NCI-H2227 (cell line): ENCODE measurements at regions not wholly inside any gene's neighbourhood (a gene's known extent, or its start where the extent isn't known, plus 50 kb on each side); places are given as distances from the start of the nearest gene placed in this dataset.

ENCODE experiments used
- DNase-seq: peaks from one replicate; lab custom pipeline; 2025; ENCODE audit not compliant: unreplicated experiment; lab: John Stamatoyannopoulos, UW

- DNase-seq: no peak
Observed at GRCh38 chr15:70314688-70315087, 217.0 kb upstream of the TLE3 start.

DNA sequence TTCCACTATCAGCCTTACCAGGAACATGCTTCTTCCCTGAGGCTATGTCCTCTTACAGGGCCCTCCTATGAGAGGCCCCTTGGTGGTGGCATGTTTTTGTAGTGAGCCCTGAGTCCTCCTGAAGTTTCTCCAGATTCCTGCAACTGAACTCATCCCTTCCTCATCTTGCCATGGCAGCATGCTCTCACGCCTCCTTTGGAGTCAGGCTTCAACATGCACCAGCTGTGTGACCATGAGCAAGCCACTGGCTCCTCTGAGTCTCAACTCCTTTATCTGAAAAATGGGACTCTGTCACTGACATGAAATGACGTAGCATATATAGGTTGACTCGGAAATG is 216.3 kb upstream of the TLE3 start:
- no peak for DNase-seq

DNA sequence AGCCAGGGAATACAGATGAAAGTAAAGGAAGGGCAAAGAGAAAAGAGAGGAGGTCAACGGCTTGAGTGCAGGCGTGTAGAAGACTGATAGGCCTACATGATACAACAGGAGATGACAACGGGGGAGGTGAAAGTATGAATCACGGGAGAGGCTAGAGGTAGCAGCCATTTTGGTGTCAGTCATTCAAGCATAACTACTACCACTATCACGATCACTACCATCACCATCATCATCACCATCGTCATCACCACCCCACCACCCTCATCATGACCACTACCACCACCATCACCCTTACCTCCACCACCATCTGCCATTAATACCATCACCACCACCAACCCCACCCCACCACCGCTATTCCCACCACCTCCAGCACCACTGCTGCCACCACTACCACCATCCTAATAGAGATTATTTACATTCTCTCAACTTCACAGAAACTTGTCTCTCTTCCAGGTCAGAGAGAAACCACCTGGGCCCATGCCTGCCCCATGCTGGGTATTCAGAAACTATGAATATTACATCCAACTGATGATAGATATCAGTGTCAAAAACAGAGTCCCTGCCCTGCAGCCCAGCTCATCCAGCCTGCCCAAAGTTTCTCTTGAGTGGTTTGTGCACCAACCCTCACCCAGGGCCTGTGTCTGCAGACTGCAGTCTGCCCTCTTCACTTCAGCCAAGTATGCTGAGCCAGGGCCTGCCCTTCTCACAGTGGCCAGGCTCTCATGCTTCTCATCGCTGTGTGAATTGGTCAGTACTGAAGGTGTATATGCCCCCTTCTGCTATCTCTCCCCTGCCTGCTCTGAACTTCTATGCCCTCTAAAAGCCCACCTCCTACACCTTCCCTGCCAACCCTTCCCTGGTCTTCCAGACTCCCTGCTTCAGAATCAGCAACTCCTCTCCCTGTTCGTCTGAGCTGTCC is 215.6 kb upstream of the TLE3 start:
- no peak for DNase-seq

- DNase-seq: no peak
Observed at GRCh38 chr15:70311821-70312220, 214.1 kb upstream of the TLE3 start.

GRCh38 chr15:70309716-70310115 is 212.0 kb upstream of the TLE3 start:
- DNase-seq: no peak

DNA sequence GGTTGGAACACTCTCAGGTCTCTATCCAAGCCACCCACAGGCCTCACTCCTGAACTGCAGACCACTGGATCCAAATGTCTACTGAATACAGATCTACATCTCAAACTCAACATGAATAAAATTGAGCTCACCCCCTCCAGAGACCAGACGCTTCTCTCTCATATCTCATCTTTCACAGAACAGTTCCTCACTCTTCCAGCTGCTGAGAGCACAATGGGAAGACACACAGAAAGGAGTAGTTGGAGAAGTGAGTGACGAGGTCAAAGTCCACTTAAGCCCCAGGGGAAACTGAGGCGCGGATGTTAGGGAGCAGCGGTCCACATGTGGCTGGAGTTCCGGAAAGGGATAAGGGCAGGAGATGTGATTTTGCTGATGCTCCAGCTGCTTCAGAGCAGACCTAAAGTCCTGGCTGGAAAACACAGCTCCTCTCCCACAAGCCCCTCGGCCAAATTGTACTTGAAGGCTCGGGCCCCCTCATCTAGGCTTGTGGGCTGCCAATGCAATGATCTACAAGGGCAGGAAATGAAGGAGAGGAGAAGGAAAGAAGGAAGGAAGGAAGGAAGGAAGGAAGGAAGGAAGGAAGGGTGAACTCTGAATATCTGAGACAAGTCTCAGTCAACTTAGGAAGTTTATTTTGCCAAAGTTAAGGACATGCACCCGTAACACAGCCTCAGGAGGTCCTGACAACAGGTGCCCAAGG is 211.2 kb upstream of the TLE3 start:
- DNase-seq: no peak

DNA sequence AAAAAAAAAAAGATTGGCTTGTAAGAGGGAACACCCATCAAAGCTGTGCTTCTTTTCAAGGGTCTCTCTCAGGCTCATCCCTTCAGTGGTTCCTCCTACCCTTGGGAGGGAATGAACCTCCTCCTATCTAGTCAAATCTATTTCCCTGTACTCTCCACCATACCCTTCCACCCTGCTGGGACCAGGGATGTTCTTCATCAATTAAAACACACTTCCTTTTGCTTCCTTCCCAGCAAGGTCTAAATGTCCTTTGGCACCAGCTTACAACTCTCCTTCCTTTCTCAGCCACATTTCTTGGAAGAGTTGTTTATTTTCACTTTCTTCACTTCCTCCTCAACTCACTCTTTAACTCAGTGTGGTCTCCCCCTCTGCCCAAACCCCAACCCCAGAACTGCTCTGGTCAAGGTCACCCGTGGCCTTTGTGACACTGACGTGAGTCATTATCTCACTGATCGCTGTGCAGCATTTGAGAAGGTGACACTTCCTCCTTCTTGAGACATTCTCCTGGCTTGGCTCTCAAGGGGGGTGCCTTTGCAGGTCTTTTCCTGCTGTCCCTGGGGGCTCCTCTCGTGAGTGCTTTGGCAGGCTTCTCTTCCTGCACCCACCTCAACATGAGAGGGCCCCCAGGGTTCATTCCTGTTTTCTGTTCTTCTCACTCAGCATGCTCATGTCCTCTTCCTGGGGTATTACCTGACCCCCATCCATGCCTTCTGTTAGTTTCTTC is 210.5 kb upstream of the TLE3 start:
- DNase-seq: no peak

GRCh38 chr15:70306582-70306981 is 208.9 kb upstream of the TLE3 start:
- DNase-seq: no peak

- DNase-seq: no peak
Observed at GRCh38 chr15:70306081-70306480, 208.4 kb upstream of the TLE3 start.

DNA sequence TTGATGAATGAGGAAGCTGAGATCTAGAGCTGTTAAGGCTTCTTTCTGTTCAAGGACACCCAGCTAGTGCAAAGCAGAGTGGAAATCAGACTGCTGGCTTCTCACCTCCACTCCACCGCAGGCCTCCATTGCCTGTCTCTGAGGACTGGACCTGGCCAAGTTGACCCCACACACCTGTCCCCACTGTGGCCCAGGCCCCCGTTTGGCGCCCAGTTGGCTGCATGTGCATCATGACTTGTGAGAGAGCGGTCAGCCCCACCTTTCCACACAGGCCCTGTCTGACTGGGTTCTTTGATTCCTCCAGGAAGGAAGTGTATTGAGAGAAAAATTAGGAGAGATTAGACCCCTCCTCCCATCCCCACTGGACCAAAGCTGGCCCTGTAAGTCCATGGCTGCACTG is 206.3 kb upstream of the TLE3 start:
- DNase-seq: no peak

- DNase-seq: no peak
Observed at GRCh38 chr15:70302360-70302759, 204.6 kb upstream of the TLE3 start.

DNA sequence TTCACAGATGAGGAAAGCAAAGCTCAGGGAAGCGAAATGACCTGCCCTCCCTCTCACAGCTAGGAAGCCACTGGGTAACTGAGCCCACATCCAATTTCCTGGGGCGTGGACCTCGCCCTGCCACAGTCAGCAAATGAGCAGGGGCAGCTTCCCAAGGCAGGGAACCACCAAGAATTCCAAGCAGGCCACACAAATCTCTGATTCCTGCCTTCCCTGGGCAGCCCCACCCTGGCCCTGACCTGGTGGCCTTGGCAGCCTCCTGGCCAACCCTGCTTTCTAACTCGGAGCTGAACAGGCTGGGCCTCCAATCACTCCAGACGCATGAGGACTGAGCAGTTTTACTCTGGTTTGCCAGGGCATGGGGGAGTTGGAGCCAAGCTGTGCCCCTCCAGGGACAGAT is 203.7 kb upstream of the TLE3 start:
- DNase-seq: no peak

- DNase-seq: no peak
Observed at GRCh38 chr15:70299931-70300869, 202.5 kb upstream of the TLE3 start.

DNA sequence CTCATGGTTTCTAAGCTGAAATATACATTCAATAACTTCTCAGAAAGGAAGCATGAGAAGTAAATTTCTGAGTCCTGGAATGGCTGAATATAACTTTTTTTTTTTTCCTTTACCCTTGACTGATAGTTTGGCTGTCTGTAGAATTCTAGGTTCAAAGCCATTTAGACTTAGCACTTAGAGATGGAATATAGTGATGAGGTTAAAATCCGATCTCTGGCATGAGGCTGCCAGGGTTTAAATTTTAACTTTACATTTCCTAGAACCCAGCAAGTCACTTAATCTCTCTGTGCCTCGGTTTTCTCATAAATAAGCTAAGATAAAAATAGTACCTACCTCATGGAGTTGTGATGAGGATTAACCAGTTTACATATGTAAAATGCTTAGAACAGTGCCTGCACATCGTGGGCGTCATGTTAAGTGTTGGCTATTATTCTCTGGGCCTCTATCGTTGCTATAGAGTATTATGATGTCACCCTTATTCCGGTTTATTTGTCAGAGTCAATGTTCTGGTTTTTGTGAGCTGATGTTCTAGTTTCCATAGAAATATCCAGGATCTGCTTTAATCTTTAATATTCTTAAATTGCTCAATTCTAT is 199.8 kb upstream of the TLE3 start:
- no peak for DNase-seq

DNA sequence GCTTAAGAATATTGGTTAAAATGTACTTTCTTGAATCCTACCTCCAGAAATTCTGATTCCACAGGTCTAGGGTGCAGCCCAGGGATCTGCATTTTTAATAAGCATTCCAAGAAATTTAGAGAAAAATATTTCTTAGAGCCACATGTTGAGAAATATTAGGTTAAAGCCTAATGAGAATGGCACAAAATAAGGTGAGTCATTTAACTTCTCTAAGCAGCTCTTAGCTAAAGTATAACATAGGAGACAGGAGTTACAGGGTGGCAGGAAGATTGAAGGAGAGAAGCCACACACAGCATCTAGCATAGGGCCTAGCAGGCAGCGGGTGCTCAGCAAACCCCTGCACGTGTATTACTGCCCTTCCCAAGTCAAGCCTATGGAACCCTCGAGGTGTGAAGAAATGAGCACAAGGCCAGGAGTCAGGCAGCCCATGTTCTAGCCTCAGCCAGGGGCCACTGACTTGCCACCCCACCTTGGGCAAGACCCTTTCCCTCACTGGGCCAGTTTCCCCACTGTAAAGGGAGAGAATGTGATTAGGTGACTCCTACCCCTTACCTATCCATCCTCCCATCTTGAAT is 197.1 kb upstream of the TLE3 start:
- no peak for DNase-seq

DNA sequence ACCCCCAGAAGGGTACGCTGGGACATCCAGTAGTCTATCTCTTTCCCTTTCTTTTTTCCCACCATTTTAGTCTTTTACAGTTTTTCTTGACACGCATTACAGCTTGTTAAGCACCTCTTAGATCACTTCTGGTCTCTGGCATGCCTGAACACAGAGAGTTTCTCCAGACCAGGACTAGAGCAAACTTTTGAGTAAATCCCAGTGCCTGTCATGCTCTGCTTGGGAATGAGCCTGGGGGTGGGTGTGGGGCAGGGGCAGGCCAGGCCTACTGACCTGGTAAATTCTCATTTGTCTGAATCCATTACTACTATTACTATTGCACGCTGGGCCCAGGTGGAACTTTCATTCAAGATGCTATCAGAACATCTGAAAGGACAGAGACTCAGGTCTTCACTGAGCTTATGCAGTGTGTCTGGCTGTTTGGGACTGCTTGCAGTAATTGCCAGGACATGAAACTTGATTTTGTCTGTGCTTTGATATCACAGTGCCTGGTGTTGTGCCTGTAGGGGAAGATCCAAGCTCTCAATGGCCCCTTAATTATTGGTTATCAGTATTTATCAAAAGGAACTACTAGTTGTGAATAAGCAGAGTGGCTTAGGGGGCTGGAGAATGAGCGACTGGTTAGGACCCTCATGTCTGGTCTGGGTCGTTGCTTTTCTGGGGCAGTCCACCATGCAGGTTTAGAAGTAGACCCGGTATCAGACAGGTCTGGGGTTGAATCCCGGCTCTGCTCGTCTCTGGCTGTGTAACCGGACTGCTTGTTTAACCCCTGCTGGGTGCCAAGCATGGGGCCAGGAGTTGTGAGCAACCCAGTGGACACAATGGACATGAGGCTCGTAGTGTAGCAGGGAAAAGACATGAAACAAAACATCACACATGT is 196.1 kb upstream of the TLE3 start:
- DNase-seq: no peak

- DNase-seq: no peak
Observed at GRCh38 chr15:70293138-70293537, 195.4 kb upstream of the TLE3 start.

GRCh38 chr15:70292076-70292760 is 194.5 kb upstream of the TLE3 start:
- no peak for DNase-seq
